Endodermal cell (in vitro differentiated cells): ENCODE measurements at regions not wholly inside any gene's neighbourhood (a gene's known extent, or its start where the extent isn't known, plus 50 kb on each side); places are given as distances from the start of the nearest gene placed in this dataset.

ENCODE experiments used
- DNase-seq: peaks from one replicate; pipeline ENCODE4 v3.0.0-alpha.2; 2017
- H3K27ac ChIP-seq: 2 replicates; pipeline ENCODE4 v1.5.1; 2013; ENCODE audit warnings: mild to moderate bottlenecking, low read depth, low read length, moderate library complexity
- H3K27me3 ChIP-seq: 2 replicates; pipeline ENCODE4 v1.6.1; 2013; ENCODE audit warnings: mild to moderate bottlenecking, low read length, moderate library complexity; ENCODE audit not compliant: insufficient read depth, control insufficient read depth, poor library complexity, severe bottlenecking
- H3K36me3 ChIP-seq: 2 replicates; pipeline ENCODE4 v1.7.0; 2013; ENCODE audit warnings: mild to moderate bottlenecking, low read length, moderate library complexity; ENCODE audit not compliant: control insufficient read depth, insufficient read depth
- H3K4me1 ChIP-seq: one replicate; pipeline ENCODE4 v1.7.0; 2013; ENCODE audit warnings: low read length; ENCODE audit not compliant: control insufficient read depth, insufficient read depth
- H3K4me3 ChIP-seq: 2 replicates; pipeline ENCODE4 v1.5.1; 2013; ENCODE audit warnings: mild to moderate bottlenecking, low read length, moderate library complexity
- H3K9ac ChIP-seq: 2 replicates; pipeline ENCODE4 v1.6.1; 2013; ENCODE audit warnings: mild to moderate bottlenecking, low read length, moderate library complexity; ENCODE audit not compliant: poor library complexity, severe bottlenecking; ENCODE audit errors: extremely low read depth
- H3K9me3 ChIP-seq: 2 replicates; pipeline ENCODE4 v1.6.1; 2013; ENCODE audit warnings: mild to moderate bottlenecking, low read length, moderate library complexity; ENCODE audit not compliant: control insufficient read depth
- H3K27ac Mint-ChIP-seq: 2 replicates; pipeline ENCODE4 v1.8.0; 2020; ENCODE audit warnings: mixed read lengths
- H3K27me3 Mint-ChIP-seq: 2 replicates; pipeline ENCODE4 v1.8.0; 2021; ENCODE audit warnings: mild to moderate bottlenecking, mixed read lengths; ENCODE audit not compliant: insufficient read depth
- H3K36me3 Mint-ChIP-seq: 2 replicates; pipeline ENCODE4 v1.8.0; 2020; ENCODE audit warnings: low read depth, mixed read lengths
- H3K4me1 Mint-ChIP-seq: 2 replicates; pipeline ENCODE4 v1.8.0; 2020; ENCODE audit warnings: mixed read lengths
- H3K4me3 Mint-ChIP-seq: 2 replicates; pipeline ENCODE4 v1.8.0; 2020; ENCODE audit warnings: mild to moderate bottlenecking, moderate library complexity, mixed read lengths
- H3K9me3 Mint-ChIP-seq: 2 replicates; pipeline ENCODE4 v1.8.0; 2020; ENCODE audit warnings: mild to moderate bottlenecking, mixed read lengths
- WGBS, 2 experiments: methylation state at CpG; one replicate each; pipeline versions ENCODE4 v1.1.5 to v1.1.7; 2013; ENCODE audit warnings: missing lambda C conversion rate in 2 of 2, mixed read lengths in 1 of 2; ENCODE audit not compliant: insufficient coverage in 1 of 2, insufficient read length in 1 of 2; 5-methylcytosine and 5-hydroxymethylcytosine counted together
- TF ChIP-seq, protein P1 (sequence below): fragments of 200-600 bp; sonication (generic); conservative IDR thresholded peaks from 2 replicates; pipeline ENCODE4 v1.5.0; 2021; ENCODE audit warnings: antibody characterized with exemption, mild to moderate bottlenecking

DNA sequence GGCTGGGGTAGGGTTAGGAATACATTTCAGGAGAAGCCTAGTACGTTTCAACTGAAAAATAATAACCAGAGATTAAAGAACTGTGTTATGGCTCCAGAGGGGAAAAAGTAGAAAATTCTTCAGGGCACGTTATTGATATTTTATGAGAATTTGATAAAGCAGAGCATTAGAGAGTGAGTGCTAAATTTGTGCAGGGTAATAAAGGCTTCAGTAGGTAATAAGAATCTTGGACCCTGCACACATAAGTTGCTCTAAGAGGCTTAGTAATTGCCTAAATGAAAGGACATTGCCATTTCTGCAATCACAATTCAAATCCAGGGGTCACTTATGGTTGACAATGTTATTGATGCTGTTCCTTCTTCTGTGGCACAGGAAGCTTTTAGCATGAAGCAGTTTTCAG, 439.4 kb upstream of the DCN start:
- WGBS, 2 experiments: 92 to 94% methylated on average over 2 of the region's 2 CpGs
- Histone ChIP-seq H3K4me1 (peaks cover 3% of the 10 kb centered on the region), H3K9me3 (peaks cover 10% of the 10 kb centered on the region), H3K9ac (no peak overlapping the region), H3K27ac (no peak overlapping the region), H3K36me3 (no peaks in the 10 kb centered on the region), H3K4me3 (no peak overlapping the region), H3K27me3 (no peaks in the 10 kb centered on the region)
- H3K4me3 Mint-ChIP-seq: no peak overlapping the region
- TF ChIP-seq, protein P1, sequence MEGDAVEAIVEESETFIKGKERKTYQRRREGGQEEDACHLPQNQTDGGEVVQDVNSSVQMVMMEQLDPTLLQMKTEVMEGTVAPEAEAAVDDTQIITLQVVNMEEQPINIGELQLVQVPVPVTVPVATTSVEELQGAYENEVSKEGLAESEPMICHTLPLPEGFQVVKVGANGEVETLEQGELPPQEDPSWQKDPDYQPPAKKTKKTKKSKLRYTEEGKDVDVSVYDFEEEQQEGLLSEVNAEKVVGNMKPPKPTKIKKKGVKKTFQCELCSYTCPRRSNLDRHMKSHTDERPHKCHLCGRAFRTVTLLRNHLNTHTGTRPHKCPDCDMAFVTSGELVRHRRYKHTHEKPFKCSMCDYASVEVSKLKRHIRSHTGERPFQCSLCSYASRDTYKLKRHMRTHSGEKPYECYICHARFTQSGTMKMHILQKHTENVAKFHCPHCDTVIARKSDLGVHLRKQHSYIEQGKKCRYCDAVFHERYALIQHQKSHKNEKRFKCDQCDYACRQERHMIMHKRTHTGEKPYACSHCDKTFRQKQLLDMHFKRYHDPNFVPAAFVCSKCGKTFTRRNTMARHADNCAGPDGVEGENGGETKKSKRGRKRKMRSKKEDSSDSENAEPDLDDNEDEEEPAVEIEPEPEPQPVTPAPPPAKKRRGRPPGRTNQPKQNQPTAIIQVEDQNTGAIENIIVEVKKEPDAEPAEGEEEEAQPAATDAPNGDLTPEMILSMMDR: no peak
- no peak for DNase-seq
- H3K9me3 Mint-ChIP-seq: peaks cover 14% of the 10 kb centered on the region
- peaks cover 3% of the 10 kb centered on the region for H3K36me3 Mint-ChIP-seq
- H3K27ac Mint-ChIP-seq: no peak overlapping the region
- H3K27me3 Mint-ChIP-seq: no peaks in the 10 kb centered on the region
- peaks cover 4% of the 10 kb centered on the region for H3K4me1 Mint-ChIP-seq

DNA sequence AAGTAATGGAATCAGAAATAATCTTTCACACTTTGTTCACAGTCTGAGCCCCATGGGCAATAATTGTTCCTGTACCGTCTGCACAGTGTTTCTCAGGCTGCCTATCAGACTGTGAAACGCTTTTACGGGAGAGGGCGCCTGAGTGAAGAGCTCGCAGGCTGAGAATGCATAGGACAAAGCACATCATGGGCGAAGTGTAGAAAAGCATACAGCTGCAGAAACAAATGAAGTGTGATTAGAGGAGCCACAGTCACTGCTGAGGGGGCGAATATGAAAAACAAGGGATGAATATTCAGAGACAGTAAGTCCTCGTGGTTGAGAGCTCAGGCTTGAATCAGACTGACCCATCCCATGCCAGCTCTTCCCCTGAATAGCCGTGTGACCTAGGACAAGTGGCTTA, 438.4 kb upstream of the DCN start:
- Histone ChIP-seq H3K4me1 (peaks cover 3% of the 10 kb centered on the region), H3K36me3 (no peaks in the 10 kb centered on the region), H3K9ac (no peak overlapping the region), H3K4me3 (no peak overlapping the region), H3K9me3 (peaks cover 3% of the 10 kb centered on the region), H3K27ac (peak overlapping the region; percentile 34), H3K27me3 (no peaks in the 10 kb centered on the region)
- Mint-ChIP-seq H3K4me3 (no peak overlapping the region), H3K27ac (no peak overlapping the region), H3K4me1 (peaks cover 4% of the 10 kb centered on the region), H3K9me3 (peaks cover 5% of the 10 kb centered on the region), H3K36me3 (peaks cover 3% of the 10 kb centered on the region), H3K27me3 (no peaks in the 10 kb centered on the region)
- peak; percentile 54 for DNase-seq
- WGBS, 2 experiments: 80 to 87% methylated on average over 8 to 9 of the region's 9 CpGs
- TF ChIP-seq, protein P1: no peak

DNA sequence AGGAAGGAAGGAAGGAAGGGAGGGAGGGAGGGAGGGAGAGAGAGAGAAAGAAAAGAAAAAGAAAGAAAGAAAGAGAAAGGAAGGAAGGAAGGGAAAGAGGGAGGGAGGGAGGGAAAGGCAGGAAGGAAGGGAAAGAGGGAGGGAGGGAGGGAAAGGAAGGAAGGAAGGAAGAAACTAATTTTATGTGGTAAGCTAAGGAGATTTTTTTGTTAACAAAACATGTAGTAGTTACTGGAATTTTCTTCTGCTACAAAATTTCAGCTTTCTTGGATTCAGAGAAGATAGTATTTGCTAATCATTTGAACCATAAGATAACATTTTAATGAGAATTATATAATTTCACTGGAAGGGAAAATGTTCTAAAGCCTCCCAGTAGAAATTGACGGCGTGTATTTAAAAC, 437.8 kb upstream of the DCN start:
- no peak overlapping the region for H3K27ac ChIP-seq
- 92 to 97% methylated on average over 2 of the region's 2 CpGs for WGBS, 2 experiments
- H3K4me3 ChIP-seq: no peak overlapping the region

More for the DNA sequence above, 437.8 kb upstream of the DCN start:
- Mint-ChIP-seq H3K4me3 (no peak overlapping the region), H3K9me3 (peaks cover 4% of the 10 kb centered on the region), H3K4me1 (peaks cover 4% of the 10 kb centered on the region), H3K27ac (no peak overlapping the region), H3K36me3 (peaks cover 3% of the 10 kb centered on the region), H3K27me3 (no peaks in the 10 kb centered on the region)
- no peaks in the 10 kb centered on the region for H3K9me3 ChIP-seq
- H3K36me3 ChIP-seq: no peaks in the 10 kb centered on the region
- no peak overlapping the region for H3K9ac ChIP-seq
- TF ChIP-seq, protein P1: no peak
- peaks cover 3% of the 10 kb centered on the region for H3K4me1 ChIP-seq
- H3K27me3 ChIP-seq: no peaks in the 10 kb centered on the region
- DNase-seq: no peak
